Osteocyte (in vitro differentiated cells): ENCODE measurements at regions not wholly inside any gene's neighbourhood (a gene's known extent, or its start where the extent isn't known, plus 50 kb on each side); places are given as distances from the start of the nearest gene placed in this dataset.
"Not testable (repeated sequence)": the region's sequence is repeated elsewhere in the genome, so short reads cannot be mapped to it uniquely, and the experiment has no call there.

Experiments used
- DNase-seq: peaks from one replicate; pipeline ENCODE4 v3.0.0; 2021; ENCODE audit warnings: mixed read lengths; ENCODE audit not compliant: unreplicated experiment; ENCODE audit errors: extremely low spot score
- H3K27ac Mint-ChIP-seq: one replicate; pipeline ENCODE4 v1.8.0; 2021; ENCODE audit warnings: mild to moderate bottlenecking, mixed read lengths; ENCODE audit not compliant: unreplicated experiment
- H3K27me3 Mint-ChIP-seq: one replicate; pipeline ENCODE4 v1.8.0; 2021; ENCODE audit warnings: mixed read lengths; ENCODE audit not compliant: unreplicated experiment
- H3K36me3 Mint-ChIP-seq: one replicate; pipeline ENCODE4 v1.8.0; 2021; ENCODE audit warnings: mixed read lengths; ENCODE audit not compliant: unreplicated experiment
- H3K4me1 Mint-ChIP-seq: one replicate; pipeline ENCODE4 v1.8.0; 2021; ENCODE audit warnings: mixed read lengths; ENCODE audit not compliant: unreplicated experiment
- H3K4me3 Mint-ChIP-seq: one replicate; pipeline ENCODE4 v1.8.0; 2021; ENCODE audit warnings: mild to moderate bottlenecking, moderate library complexity, mixed read lengths; ENCODE audit not compliant: unreplicated experiment
- H3K9me3 Mint-ChIP-seq: one replicate; pipeline ENCODE4 v1.8.0; 2021; ENCODE audit warnings: mixed read lengths; ENCODE audit not compliant: unreplicated experiment
- CTCF ChIP-seq: fragments of 200-600 bp; sonication (generic); IDR thresholded peaks from 2 replicates; pipeline ENCODE4 v1.5.0; 2021; ENCODE audit warnings: antibody characterized with exemption, mild to moderate bottlenecking, moderate library complexity

- H3K27ac Mint-ChIP-seq, result no peak overlapping the region
- no peak for TF ChIP-seq CTCF
- no peaks in the 10 kb centered on the region for H3K9me3 Mint-ChIP-seq
Measured at GRCh38 chr6:102746941-102747340, 1353.4 kb downstream of the GRIK2 start.

GRCh38 chr6:102742754-102743356 lies 1349.3 kb downstream of the GRIK2 start:
- Mint-ChIP-seq H3K27ac (no peak overlapping the region), H3K9me3 (no peaks in the 10 kb centered on the region), H3K27me3 (no peaks in the 10 kb centered on the region), H3K4me3 (no peak overlapping the region), H3K4me1 (no peaks in the 10 kb centered on the region), H3K36me3 (no peaks in the 10 kb centered on the region)
- no peak for TF ChIP-seq CTCF
- no peak for DNase-seq

More at GRCh38 chr6:102746941-102747340, 1353.4 kb downstream of the GRIK2 start:
- Mint-ChIP-seq H3K4me1 (no peaks in the 10 kb centered on the region), H3K4me3 (no peak overlapping the region), H3K36me3 (no peaks in the 10 kb centered on the region), H3K27me3 (no peaks in the 10 kb centered on the region)
- DNase-seq, result no peak

- Mint-ChIP-seq H3K4me3 (no peak overlapping the region), H3K9me3 (no peaks in the 10 kb centered on the region), H3K27ac (no peak overlapping the region), H3K4me1 (peaks cover 5% of the 10 kb centered on the region), H3K36me3 (no peaks in the 10 kb centered on the region), H3K27me3 (no peaks in the 10 kb centered on the region)
- DNase-seq, result no peak
- TF ChIP-seq CTCF, result no peak
Measured at GRCh38 chr6:102742028-102742427, 1348.5 kb downstream of the GRIK2 start.

- no peaks in the 10 kb centered on the region for H3K9me3 Mint-ChIP-seq
- no peak for TF ChIP-seq CTCF
- H3K4me1 Mint-ChIP-seq, result peaks cover 9% of the 10 kb centered on the region
- no peaks in the 10 kb centered on the region for H3K36me3 Mint-ChIP-seq
- no peaks in the 10 kb centered on the region for H3K27me3 Mint-ChIP-seq
- DNase-seq, result no peak
- no peak overlapping the region for H3K4me3 Mint-ChIP-seq
- H3K27ac Mint-ChIP-seq, result no peak overlapping the region
Measured at GRCh38 chr6:102736941-102737368, 1343.4 kb downstream of the GRIK2 start.

- Mint-ChIP-seq H3K9me3 (peaks cover 9% of the 10 kb centered on the region), H3K27ac (no peak overlapping the region), H3K4me1 (peaks cover 9% of the 10 kb centered on the region), H3K4me3 (no peak overlapping the region), H3K27me3 (no peaks in the 10 kb centered on the region), H3K36me3 (no peaks in the 10 kb centered on the region)
- TF ChIP-seq CTCF, result no peak
- DNase-seq, result no peak
Measured at GRCh38 chr6:102732898-102733297, 1339.4 kb downstream of the GRIK2 start.

- not testable (repeated sequence) for H3K36me3 Mint-ChIP-seq, H3K27me3 Mint-ChIP-seq, H3K27ac Mint-ChIP-seq, H3K9me3 Mint-ChIP-seq, H3K4me3 Mint-ChIP-seq, DNase-seq, H3K4me1 Mint-ChIP-seq
Measured at GRCh38 chr6:102722086-102722485, 1328.6 kb downstream of the GRIK2 start.
